Pancreas (tissue), 10 donors: ENCODE measurements at regions not wholly inside any gene's neighbourhood (a gene's known extent, or its start where the extent isn't known, plus 50 kb on each side); places are given as distances from the start of the nearest gene placed in this dataset.

Source experiments
- ATAC-seq, 4 donors: fragments of 200-7000 bp; cut with Tn5 transposase; one replicate each; pipeline versions ENCODE4 v1.8.0 to v1.9.1; 2020; ENCODE audit warnings: mild to moderate bottlenecking in 4 of 4, moderate library complexity in 4 of 4
- DNase-seq, 6 donors: peaks; one replicate each; pipeline ENCODE4 v3.0.0-alpha.2; 2020
- FAIRE-seq: peaks from 2 replicates; lab custom pipeline; 2012; peaks lifted over from hg19 to GRCh38; lab: Jason Lieb, UNC
- H3K27ac ChIP-seq, 4 donors: fragments of 200-600 bp; sonication (generic); 1 replicate in 3 of 4; 2 replicates in 1 of 4; pipeline versions ENCODE4 v1.5.0 to v1.8.0; 2020
- H3K27me3 ChIP-seq, 4 donors: fragments of 200-600 bp; one replicate each; pipeline ENCODE4 v1.8.0; 2021
- H3K36me3 ChIP-seq, 3 donors: fragments of 200-600 bp; sonication (generic) in 1 of 3; one replicate each; pipeline versions ENCODE4 v1.5.0 to v1.8.0; 2020 to 2021
- H3K4me1 ChIP-seq, 3 donors: fragments of 200-600 bp; one replicate each; pipeline ENCODE4 v1.8.0; 2021
- H3K4me3 ChIP-seq, 4 donors: fragments of 200-600 bp; sonication (generic) in 2 of 4; one replicate each; pipeline versions ENCODE4 v1.5.0 to v1.8.0; 2020 to 2021
- H3K9me3 ChIP-seq, 4 donors: fragments of 200-600 bp; one replicate each; pipeline ENCODE4 v1.8.0; 2021
- WGBS, 2 donors: extraction: QIAGEN DNeasy Blood & Tissue Kit; methylation state at CpG; one replicate each; pipeline ENCODE4 v1.1.7; 2013; 5-methylcytosine and 5-hydroxymethylcytosine counted together
- intact Hi-C, 3 donors: fragments of 100-400 bp; cut with DNase I; formaldehyde crosslinking; loops; one replicate each; pipeline versions ENCODE4 v1.11.1 to v1.14.2; 2022
- TF ChIP-seq, protein P1 (sequence below), 4 donors: fragments of 200-600 bp; sonication (generic) in 3 of 4; IDR thresholded peaks; one replicate each; pipeline versions ENCODE4 v1.5.0 to v1.8.0; 2021; ENCODE audit warnings: antibody characterized with exemption in 4 of 4
- donor health status: healthy with polysubstance abuse.
- donor health status: DM: no; HTN: no; CAD: no; lungs with moderate emphysema.
- donor health status: DM: no; HTN: no; CAD: no.
- donor health status: control.
- donor health status: control.
- donor health status: Bipolar disorder and iron deficiency.
- donor health status: DM: yes; HTN: yes; CAD: no.
- donor health status: DM: no; HTN: no; CAD: no.
- donor health status: DM: no; HTN: no; CAD: no.
- donor health status: DM: yes; HTN: yes; CAD: no.

DNA sequence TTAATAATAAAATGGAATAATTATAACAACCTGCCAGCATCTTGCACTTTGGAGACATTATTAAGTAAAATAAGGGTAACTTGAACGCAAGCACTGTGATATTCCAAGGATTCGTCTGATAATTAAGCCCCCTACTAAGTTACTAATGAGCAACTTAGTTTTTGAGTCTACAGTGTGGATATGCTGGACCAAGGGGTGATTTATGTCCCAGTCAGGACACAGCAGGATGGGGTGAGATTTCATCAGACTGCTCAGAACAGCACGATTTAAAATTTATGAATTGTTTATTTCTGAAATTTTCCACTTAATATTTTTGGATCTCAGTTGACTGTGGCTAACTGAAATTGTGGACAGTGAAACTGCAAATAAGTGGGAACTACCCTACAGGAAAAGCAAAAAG lies 182.8 kb upstream of the PHF14 start:
- Histone ChIP-seq H3K9me3 (no peaks in the 10 kb centered on the region), H3K4me1 (no peaks in the 10 kb centered on the region), H3K27ac (no peak overlapping the region), H3K36me3 (no peaks in the 10 kb centered on the region), H3K4me3 (no peak overlapping the region), H3K27me3 (no peaks in the 10 kb centered on the region)
- ATAC-seq (no peak), DNase-seq (no peak), FAIRE-seq (no peak)
- intact Hi-C loops = no loop called here
- TF ChIP-seq, protein P1, sequence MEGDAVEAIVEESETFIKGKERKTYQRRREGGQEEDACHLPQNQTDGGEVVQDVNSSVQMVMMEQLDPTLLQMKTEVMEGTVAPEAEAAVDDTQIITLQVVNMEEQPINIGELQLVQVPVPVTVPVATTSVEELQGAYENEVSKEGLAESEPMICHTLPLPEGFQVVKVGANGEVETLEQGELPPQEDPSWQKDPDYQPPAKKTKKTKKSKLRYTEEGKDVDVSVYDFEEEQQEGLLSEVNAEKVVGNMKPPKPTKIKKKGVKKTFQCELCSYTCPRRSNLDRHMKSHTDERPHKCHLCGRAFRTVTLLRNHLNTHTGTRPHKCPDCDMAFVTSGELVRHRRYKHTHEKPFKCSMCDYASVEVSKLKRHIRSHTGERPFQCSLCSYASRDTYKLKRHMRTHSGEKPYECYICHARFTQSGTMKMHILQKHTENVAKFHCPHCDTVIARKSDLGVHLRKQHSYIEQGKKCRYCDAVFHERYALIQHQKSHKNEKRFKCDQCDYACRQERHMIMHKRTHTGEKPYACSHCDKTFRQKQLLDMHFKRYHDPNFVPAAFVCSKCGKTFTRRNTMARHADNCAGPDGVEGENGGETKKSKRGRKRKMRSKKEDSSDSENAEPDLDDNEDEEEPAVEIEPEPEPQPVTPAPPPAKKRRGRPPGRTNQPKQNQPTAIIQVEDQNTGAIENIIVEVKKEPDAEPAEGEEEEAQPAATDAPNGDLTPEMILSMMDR (IDR thresholded peaks at IDR 0.05) = no peak
- 52 to 63% methylated on average over 3 of the region's 3 CpGs for WGBS, 2 donors

DNA sequence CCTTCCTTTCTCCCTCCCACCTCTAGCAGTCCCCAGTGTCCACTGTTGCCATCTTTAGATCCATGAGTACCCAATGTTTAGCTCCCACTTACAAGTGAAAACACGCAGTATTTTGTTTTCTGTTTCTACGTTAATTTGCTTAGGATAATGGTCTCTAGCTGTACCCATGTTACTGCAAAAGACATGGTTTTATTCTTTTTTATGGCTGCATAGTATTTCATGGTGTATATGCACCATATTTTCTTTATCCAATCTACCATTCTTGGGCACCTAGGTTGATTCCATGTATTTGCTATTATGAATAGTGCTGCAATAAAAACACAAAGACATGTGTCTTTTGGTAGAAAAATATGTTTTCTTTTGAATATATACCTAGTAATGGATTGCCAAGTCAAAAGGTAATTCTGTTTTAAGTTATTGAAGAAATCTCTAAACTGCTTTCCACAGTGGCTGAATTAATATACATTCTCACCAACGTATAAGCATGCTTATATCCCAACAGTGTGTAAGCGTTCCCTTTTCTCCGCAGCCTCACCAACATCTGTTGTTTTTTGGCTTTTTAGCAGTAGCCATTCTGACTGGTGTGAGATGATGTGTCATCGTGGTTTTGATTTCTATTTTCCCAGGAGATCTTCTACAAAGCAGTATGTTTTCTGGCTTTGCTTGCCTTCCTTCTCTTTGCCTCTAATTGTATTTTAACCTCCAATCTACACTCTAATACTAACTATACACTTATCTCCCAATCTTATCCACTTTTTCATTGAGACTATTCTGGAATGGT lies 179.5 kb upstream of the PHF14 start:
- Histone ChIP-seq H3K4me1 (no peaks in the 10 kb centered on the region), H3K36me3 (no peaks in the 10 kb centered on the region), H3K27me3 (no peaks in the 10 kb centered on the region), H3K27ac (no peak overlapping the region), H3K9me3 (no peaks in the 10 kb centered on the region), H3K4me3 (no peak overlapping the region)
- ATAC-seq (no peak), FAIRE-seq (no peak), DNase-seq (no peak)
- intact Hi-C loops = no loop called here
- TF ChIP-seq, protein P1 (IDR thresholded peaks at IDR 0.05) = no peak
- 67 to 82% methylated on average over 6 of the region's 6 CpGs for WGBS, 2 donors

DNA sequence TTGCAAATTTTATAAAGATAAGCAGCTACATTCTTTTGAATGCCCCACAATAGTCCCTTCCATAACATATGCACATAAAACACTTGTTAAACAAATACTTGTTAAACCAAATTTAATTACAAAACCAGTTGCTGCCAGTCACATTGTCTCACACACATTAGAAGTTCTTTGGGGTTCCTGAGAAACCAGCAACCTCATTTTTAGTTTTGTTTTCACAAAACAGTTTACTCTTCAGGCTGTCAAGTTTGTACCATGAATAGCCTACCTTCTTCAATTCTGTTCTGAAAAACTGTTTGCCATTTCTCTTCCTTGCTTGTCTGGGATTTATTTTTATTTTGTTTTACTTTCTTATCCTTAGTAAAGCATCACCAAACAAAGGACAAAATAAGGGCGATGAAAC lies 176.5 kb upstream of the PHF14 start:
- WGBS, 2 donors = 52 to 74% methylated on average over 1 of the region's 1 CpG
- DNase-seq = no peak

DNA sequence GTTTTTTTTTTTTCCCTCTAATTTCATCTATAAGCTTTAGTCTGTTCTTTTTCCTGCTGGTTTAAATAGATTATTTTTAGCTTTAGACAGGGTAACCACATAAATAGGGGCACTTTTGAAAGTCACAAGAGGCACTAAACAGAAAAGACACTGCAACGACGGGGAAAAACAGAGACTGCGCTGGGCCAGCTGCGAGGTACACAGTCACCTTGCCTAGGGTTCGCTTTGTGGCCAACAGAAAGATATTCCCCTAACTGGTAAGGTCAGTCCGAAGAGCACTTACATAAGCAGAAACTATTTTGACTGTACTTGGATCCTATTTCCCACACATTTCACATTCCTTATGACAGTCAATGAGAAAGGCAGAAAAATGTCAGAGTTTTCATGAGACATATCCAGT lies 175.6 kb upstream of the PHF14 start:
- intact Hi-C loops = no loop called here
- ATAC-seq (no peak), FAIRE-seq (no peak), DNase-seq (no peak)
- Histone ChIP-seq H3K9me3 (no peaks in the 10 kb centered on the region), H3K27ac (no peak overlapping the region), H3K4me3 (no peak overlapping the region), H3K27me3 (no peaks in the 10 kb centered on the region), H3K36me3 (no peaks in the 10 kb centered on the region), H3K4me1 (no peaks in the 10 kb centered on the region)
- TF ChIP-seq, protein P1 (IDR thresholded peaks at IDR 0.05) = no peak
- WGBS, 2 donors = 74 to 79% methylated on average over 6 of the region's 6 CpGs

More for the DNA sequence above, 176.5 kb upstream of the PHF14 start:
- H3K36me3 ChIP-seq = no peaks in the 10 kb centered on the region
- FAIRE-seq (no peak), ATAC-seq (no peak)
- TF ChIP-seq, protein P1 (IDR thresholded peaks at IDR 0.05) = no peak
- H3K4me1 ChIP-seq = no peaks in the 10 kb centered on the region
- no peak overlapping the region for H3K4me3 ChIP-seq
- no peaks in the 10 kb centered on the region for H3K9me3 ChIP-seq
- no peak overlapping the region for H3K27ac ChIP-seq
- no peaks in the 10 kb centered on the region for H3K27me3 ChIP-seq
- intact Hi-C loops = no loop called here

DNA sequence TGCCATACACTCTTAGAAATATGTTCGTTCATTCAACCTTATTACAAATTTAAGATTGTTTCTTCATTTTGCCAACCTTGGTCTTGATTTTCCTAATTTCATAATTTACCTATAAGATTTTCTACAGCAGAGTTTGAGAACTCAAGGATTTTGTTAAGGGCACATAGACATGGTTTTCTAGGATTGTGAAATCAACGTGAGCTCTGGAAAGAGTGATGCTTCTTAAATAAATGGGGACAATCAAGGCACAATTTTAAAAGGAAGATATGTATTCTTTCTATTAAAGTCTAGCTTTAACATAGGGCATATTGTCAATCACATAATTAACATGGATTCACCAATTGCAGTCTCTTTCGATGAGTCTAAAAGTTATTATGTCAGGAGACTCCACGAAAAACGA lies 174.2 kb upstream of the PHF14 start:
- Histone ChIP-seq H3K4me3 (no peak overlapping the region), H3K9me3 (no peaks in the 10 kb centered on the region), H3K27me3 (no peaks in the 10 kb centered on the region), H3K4me1 (no peaks in the 10 kb centered on the region), H3K27ac (no peak overlapping the region), H3K36me3 (no peaks in the 10 kb centered on the region)
- TF ChIP-seq, protein P1 (IDR thresholded peaks at IDR 0.05) = no peak
- ATAC-seq = no peak
- intact Hi-C loops = no loop called here
- DNase-seq = no peak
- 73 to 83% methylated on average over 5 of the region's 5 CpGs for WGBS, 2 donors
- no peak for FAIRE-seq
